Pancreas (tissue), 10 donors: ENCODE measurements at regions not wholly inside any gene's neighbourhood (a gene's known extent, or its start where the extent isn't known, plus 50 kb on each side); places are given as distances from the start of the nearest gene placed in this dataset.

Source experiments
- ATAC-seq, 4 donors: fragments of 200-7000 bp; cut with Tn5 transposase; one replicate each; pipeline versions ENCODE4 v1.8.0 to v1.9.1; 2020; ENCODE audit warnings: mild to moderate bottlenecking in 4 of 4, moderate library complexity in 4 of 4
- DNase-seq, 6 donors: peaks; one replicate each; pipeline ENCODE4 v3.0.0-alpha.2; 2020
- FAIRE-seq: peaks from 2 replicates; lab custom pipeline; 2012; peaks lifted over from hg19 to GRCh38; lab: Jason Lieb, UNC
- H3K27ac ChIP-seq, 4 donors: fragments of 200-600 bp; sonication (generic); 1 replicate in 3 of 4; 2 replicates in 1 of 4; pipeline versions ENCODE4 v1.5.0 to v1.8.0; 2020
- H3K27me3 ChIP-seq, 4 donors: fragments of 200-600 bp; one replicate each; pipeline ENCODE4 v1.8.0; 2021
- H3K36me3 ChIP-seq, 3 donors: fragments of 200-600 bp; sonication (generic) in 1 of 3; one replicate each; pipeline versions ENCODE4 v1.5.0 to v1.8.0; 2020 to 2021
- H3K4me1 ChIP-seq, 3 donors: fragments of 200-600 bp; one replicate each; pipeline ENCODE4 v1.8.0; 2021
- H3K4me3 ChIP-seq, 4 donors: fragments of 200-600 bp; sonication (generic) in 2 of 4; one replicate each; pipeline versions ENCODE4 v1.5.0 to v1.8.0; 2020 to 2021
- H3K9me3 ChIP-seq, 4 donors: fragments of 200-600 bp; one replicate each; pipeline ENCODE4 v1.8.0; 2021
- WGBS, 2 donors: extraction: QIAGEN DNeasy Blood & Tissue Kit; methylation state at CpG; one replicate each; pipeline ENCODE4 v1.1.7; 2013; 5-methylcytosine and 5-hydroxymethylcytosine counted together
- intact Hi-C, 3 donors: fragments of 100-400 bp; cut with DNase I; formaldehyde crosslinking; loops; one replicate each; pipeline versions ENCODE4 v1.11.1 to v1.14.2; 2022
- TF ChIP-seq, protein P1 (sequence below), 4 donors: fragments of 200-600 bp; sonication (generic) in 3 of 4; IDR thresholded peaks; one replicate each; pipeline versions ENCODE4 v1.5.0 to v1.8.0; 2021; ENCODE audit warnings: antibody characterized with exemption in 4 of 4
- donor health status: healthy with polysubstance abuse.
- donor health status: DM: no; HTN: no; CAD: no; lungs with moderate emphysema.
- donor health status: DM: no; HTN: no; CAD: no.
- donor health status: control.
- donor health status: control.
- donor health status: Bipolar disorder and iron deficiency.
- donor health status: DM: yes; HTN: yes; CAD: no.
- donor health status: DM: no; HTN: no; CAD: no.
- donor health status: DM: no; HTN: no; CAD: no.
- donor health status: DM: yes; HTN: yes; CAD: no.

DNA sequence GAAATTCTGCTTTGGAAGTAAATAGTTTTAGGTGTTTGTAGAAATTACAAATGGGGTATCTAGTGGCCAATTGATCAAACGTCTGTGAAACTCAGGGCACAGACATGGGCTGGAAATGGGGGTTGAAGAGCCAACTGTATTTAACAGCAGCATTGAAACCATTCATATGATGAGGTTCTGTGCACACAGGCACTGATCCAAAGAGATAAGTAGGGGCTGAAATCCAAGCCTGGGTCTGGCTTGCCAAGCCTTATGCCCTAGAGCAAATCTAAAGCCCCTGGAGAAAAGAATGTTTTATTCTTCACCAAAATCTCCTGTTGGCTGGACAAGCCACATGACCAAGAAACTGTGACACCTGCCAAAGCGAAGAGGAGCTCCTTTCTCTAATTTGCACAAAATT lies 67.6 kb upstream of the ST6GALNAC5 start:
- Histone ChIP-seq H3K4me3 (no peak overlapping the region), H3K4me1 (no peaks in the 10 kb centered on the region), H3K27me3 (no peaks in the 10 kb centered on the region), H3K9me3 (no peaks in the 10 kb centered on the region), H3K36me3 (no peaks in the 10 kb centered on the region), H3K27ac (no peak overlapping the region)
- intact Hi-C loops: no loop called here
- TF ChIP-seq, protein P1, sequence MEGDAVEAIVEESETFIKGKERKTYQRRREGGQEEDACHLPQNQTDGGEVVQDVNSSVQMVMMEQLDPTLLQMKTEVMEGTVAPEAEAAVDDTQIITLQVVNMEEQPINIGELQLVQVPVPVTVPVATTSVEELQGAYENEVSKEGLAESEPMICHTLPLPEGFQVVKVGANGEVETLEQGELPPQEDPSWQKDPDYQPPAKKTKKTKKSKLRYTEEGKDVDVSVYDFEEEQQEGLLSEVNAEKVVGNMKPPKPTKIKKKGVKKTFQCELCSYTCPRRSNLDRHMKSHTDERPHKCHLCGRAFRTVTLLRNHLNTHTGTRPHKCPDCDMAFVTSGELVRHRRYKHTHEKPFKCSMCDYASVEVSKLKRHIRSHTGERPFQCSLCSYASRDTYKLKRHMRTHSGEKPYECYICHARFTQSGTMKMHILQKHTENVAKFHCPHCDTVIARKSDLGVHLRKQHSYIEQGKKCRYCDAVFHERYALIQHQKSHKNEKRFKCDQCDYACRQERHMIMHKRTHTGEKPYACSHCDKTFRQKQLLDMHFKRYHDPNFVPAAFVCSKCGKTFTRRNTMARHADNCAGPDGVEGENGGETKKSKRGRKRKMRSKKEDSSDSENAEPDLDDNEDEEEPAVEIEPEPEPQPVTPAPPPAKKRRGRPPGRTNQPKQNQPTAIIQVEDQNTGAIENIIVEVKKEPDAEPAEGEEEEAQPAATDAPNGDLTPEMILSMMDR (IDR thresholded peaks at IDR 0.05): no peak
- no peak for DNase-seq
- WGBS, 2 donors: 40 to 41% methylated on average over 2 of the region's 2 CpGs
- peak in 1 of 4 donors; percentile 25 for ATAC-seq
- FAIRE-seq: no peak

DNA sequence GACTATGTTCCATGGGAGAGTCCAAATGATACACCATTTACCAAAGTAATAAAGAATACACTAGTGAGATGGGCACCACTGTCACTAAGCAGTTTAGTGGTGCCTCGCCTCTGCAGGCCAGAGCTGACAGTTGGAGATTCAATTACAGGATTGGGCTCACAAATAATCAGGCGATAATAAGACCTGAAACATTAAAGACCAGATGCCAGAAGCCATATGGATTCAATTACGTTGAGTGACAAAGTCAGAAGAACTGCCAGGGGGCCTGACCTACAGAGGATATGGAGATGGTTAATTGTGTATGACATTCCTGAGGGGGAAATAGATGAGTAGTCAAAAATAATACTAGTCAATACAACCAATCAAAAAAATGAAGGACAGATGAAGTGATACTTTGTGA lies 65.2 kb upstream of the ST6GALNAC5 start:
- Histone ChIP-seq H3K9me3 (no peaks in the 10 kb centered on the region), H3K4me1 (no peaks in the 10 kb centered on the region), H3K27me3 (no peaks in the 10 kb centered on the region), H3K27ac (no peak overlapping the region), H3K4me3 (no peak overlapping the region), H3K36me3 (no peaks in the 10 kb centered on the region)
- DNase-seq: no peak
- 70 to 85% methylated on average over 3 of the region's 3 CpGs for WGBS, 2 donors
- no peak for ATAC-seq
- TF ChIP-seq, protein P1 (IDR thresholded peaks at IDR 0.05): no peak
- FAIRE-seq: no peak
- intact Hi-C loops: no loop called here

DNA sequence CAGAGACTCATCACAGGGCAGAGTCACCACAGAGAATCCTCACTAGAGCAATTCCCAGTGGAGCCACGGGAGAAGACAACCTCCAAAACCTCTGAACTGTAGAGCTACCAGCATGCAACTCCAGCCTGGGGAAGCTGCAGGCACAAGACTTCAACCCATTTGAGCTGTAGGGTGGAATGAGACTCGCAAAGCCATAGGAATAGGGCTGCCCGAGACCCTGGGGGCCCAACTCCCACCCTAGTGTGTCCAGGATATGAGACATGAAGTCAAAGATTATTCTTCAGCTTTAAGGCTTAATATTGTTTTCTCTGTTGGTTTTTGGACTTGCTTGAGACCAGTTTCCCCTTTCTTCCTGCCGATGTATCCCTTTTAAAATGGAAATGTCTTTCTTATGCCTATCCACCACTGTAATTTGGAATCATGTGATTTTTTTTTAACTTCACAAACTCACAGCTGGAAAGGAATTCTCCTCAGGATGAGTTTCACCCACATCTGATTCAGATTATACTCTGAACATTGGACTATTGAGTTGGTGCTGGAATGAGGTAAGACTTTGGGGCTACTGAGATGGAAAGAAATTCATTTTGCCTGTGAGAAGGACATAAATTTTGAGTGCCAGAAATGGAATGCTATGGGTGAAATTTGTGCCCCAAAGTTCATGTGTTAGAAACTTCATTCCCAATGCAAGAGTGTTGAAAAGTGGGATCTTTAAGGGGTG lies 59.6 kb upstream of the ST6GALNAC5 start:
- intact Hi-C loops: no loop called here
- DNase-seq (no peak), ATAC-seq (no peak), FAIRE-seq (no peak)
- Histone ChIP-seq H3K4me3 (no peak overlapping the region), H3K4me1 (no peaks in the 10 kb centered on the region), H3K9me3 (no peaks in the 10 kb centered on the region), H3K27ac (no peak overlapping the region), H3K27me3 (no peaks in the 10 kb centered on the region), H3K36me3 (no peaks in the 10 kb centered on the region)
- 66 to 78% methylated on average over 4 of the region's 4 CpGs for WGBS, 2 donors
- TF ChIP-seq, protein P1 (IDR thresholded peaks at IDR 0.05): no peak
